ENCODE measurements at regions not wholly inside any gene's neighbourhood (a gene's known extent, or its start where the extent isn't known, plus 50 kb on each side); places are given as distances from the start of the nearest gene placed in this dataset.

DNA sequence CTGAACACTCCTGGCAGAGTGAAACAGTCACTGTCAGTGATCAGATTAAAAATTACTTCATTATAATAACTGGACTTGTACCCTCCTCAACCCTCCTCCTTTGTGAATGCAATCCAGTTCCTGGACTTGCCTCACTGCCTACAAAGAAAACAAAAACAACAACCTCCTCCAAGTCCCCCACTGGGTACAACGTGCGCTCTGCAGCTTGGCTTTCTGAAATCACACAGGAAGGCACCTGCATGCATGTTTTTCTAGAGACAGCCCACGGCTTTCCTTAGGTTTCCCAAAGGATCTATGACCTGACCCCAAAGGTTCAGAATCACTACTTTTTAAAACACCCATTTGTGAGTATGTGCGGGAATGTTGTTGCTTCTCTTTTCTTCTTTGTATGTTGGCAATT lies 61.4 kb upstream of the TUBA3E start:
- no peak for TF ChIP-seq POLR2A (IDR thresholded peaks at IDR 0.05)
- TF ChIP-seq, protein P1, sequence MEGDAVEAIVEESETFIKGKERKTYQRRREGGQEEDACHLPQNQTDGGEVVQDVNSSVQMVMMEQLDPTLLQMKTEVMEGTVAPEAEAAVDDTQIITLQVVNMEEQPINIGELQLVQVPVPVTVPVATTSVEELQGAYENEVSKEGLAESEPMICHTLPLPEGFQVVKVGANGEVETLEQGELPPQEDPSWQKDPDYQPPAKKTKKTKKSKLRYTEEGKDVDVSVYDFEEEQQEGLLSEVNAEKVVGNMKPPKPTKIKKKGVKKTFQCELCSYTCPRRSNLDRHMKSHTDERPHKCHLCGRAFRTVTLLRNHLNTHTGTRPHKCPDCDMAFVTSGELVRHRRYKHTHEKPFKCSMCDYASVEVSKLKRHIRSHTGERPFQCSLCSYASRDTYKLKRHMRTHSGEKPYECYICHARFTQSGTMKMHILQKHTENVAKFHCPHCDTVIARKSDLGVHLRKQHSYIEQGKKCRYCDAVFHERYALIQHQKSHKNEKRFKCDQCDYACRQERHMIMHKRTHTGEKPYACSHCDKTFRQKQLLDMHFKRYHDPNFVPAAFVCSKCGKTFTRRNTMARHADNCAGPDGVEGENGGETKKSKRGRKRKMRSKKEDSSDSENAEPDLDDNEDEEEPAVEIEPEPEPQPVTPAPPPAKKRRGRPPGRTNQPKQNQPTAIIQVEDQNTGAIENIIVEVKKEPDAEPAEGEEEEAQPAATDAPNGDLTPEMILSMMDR (IDR thresholded peaks at IDR 0.05) = no peak
